Upper lobe of left lung (tissue), 6 donors: ENCODE measurements at regions not wholly inside any gene's neighbourhood (a gene's known extent, or its start where the extent isn't known, plus 50 kb on each side); places are given as distances from the start of the nearest gene placed in this dataset.

Source experiments
- ATAC-seq, 2 donors: fragments of 200-7000 bp; cut with Tn5 transposase; one replicate each; pipeline ENCODE4 v1.9.1; 2022; ENCODE audit warnings: mild to moderate bottlenecking in 2 of 2, moderate library complexity in 2 of 2; ENCODE audit not compliant: low FRiP score in 2 of 2
- DNase-seq, 2 donors: peaks; one replicate each; pipeline ENCODE4 v3.0.0-alpha.2; 2019 to 2020
- H3K27ac ChIP-seq, 4 donors: fragments of 200-600 bp; sonication (generic); one replicate each; pipeline ENCODE4 v1.5.1; 2016 to 2019
- H3K27me3 ChIP-seq, 4 donors: fragments of 200-600 bp; sonication (generic); one replicate each; pipeline ENCODE4 v1.5.1; 2017 to 2019
- H3K36me3 ChIP-seq, 4 donors: fragments of 200-600 bp; sonication (generic); one replicate each; pipeline ENCODE4 v1.5.1; 2016 to 2019
- H3K4me1 ChIP-seq, 4 donors: fragments of 200-600 bp; sonication (generic); one replicate each; pipeline ENCODE4 v1.5.1; 2018 to 2019
- H3K4me3 ChIP-seq, 4 donors: fragments of 200-600 bp; sonication (generic); one replicate each; pipeline ENCODE4 v1.5.1; 2017 to 2019; ENCODE audit warnings: mild to moderate bottlenecking in 2 of 4, moderate library complexity in 1 of 4
- H3K9me3 ChIP-seq, 4 donors: fragments of 200-600 bp; sonication (generic); one replicate each; pipeline ENCODE4 v1.5.1; 2018 to 2019
- EP300 ChIP-seq, 4 donors: sonication (generic); formaldehyde crosslinking; IDR thresholded peaks; one replicate each; pipeline ENCODE4 v1.5.1; 2017; ENCODE audit warnings: antibody characterized with exemption in 4 of 4, control low read depth in 2 of 4
- POLR2A ChIP-seq, 4 donors: fragments of 450-650 bp; IDR thresholded peaks; one replicate each; pipeline ENCODE4 v1.5.1; 2016 to 2017; ENCODE audit warnings: antibody characterized with exemption in 4 of 4, mild to moderate bottlenecking in 2 of 4
- POLR2AphosphoS5 ChIP-seq, 2 donors: sonication (generic); formaldehyde crosslinking; IDR thresholded peaks; one replicate each; pipeline ENCODE4 v1.5.1; 2017; ENCODE audit warnings: antibody characterized with exemption in 2 of 2
- WGBS, 2 donors: methylation state at CpG; one replicate each; pipeline ENCODE4 v1.1.5; 2017 to 2018; 5-methylcytosine and 5-hydroxymethylcytosine counted together
- TF ChIP-seq, protein P1 (sequence below), 6 experiments: fragments of 450-650 bp in 4 of 6; fragments of 200-600 bp in 2 of 6; sonication (generic) in 2 of 6; IDR thresholded peaks; one replicate each; pipeline ENCODE4 v1.5.1; 2016 to 2019; ENCODE audit warnings: antibody characterized with exemption in 6 of 6
- donor health status: DM: no; HTN: no; CAD: no; lungs with moderate emphysema.
- donor health status: DM: no; HTN: yes; CAD: no; lungs with severe emphysema.

DNA sequence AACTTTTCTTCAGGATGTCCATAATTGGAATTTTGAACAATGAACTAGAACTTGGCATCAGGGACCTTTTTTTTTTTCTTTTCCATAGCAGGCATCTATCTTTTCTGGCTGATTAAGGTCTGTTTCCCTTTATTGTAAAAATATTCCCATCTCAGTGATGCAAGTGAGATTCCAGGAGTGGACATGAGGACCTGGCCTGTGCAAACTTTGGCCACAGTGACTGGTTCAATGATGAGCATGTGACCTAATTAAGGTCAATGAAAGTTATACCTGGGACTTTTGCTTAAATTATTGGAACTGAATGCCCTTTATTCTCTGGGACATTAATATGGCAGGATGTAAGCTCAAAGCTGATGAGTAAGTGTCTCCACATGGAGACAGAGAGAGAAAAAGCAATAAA lies 83.8 kb downstream of the DIO2 start:
- DNase-seq: no peak
- TF ChIP-seq POLR2A (IDR thresholded peaks at IDR 0.05) (no peak), EP300 (IDR thresholded peaks at IDR 0.05) (no peak), POLR2AphosphoS5 (IDR thresholded peaks at IDR 0.05) (no peak)
- TF ChIP-seq, protein P1, sequence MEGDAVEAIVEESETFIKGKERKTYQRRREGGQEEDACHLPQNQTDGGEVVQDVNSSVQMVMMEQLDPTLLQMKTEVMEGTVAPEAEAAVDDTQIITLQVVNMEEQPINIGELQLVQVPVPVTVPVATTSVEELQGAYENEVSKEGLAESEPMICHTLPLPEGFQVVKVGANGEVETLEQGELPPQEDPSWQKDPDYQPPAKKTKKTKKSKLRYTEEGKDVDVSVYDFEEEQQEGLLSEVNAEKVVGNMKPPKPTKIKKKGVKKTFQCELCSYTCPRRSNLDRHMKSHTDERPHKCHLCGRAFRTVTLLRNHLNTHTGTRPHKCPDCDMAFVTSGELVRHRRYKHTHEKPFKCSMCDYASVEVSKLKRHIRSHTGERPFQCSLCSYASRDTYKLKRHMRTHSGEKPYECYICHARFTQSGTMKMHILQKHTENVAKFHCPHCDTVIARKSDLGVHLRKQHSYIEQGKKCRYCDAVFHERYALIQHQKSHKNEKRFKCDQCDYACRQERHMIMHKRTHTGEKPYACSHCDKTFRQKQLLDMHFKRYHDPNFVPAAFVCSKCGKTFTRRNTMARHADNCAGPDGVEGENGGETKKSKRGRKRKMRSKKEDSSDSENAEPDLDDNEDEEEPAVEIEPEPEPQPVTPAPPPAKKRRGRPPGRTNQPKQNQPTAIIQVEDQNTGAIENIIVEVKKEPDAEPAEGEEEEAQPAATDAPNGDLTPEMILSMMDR (IDR thresholded peaks at IDR 0.05): no peak
- Histone ChIP-seq H3K4me1 (no peaks in the 10 kb centered on the region), H3K27ac (no peak overlapping the region), H3K27me3 (no peaks in the 10 kb centered on the region), H3K36me3 (no peaks in the 10 kb centered on the region), H3K4me3 (no peak overlapping the region), H3K9me3 (no peaks in the 10 kb centered on the region)
- ATAC-seq: no peak

DNA sequence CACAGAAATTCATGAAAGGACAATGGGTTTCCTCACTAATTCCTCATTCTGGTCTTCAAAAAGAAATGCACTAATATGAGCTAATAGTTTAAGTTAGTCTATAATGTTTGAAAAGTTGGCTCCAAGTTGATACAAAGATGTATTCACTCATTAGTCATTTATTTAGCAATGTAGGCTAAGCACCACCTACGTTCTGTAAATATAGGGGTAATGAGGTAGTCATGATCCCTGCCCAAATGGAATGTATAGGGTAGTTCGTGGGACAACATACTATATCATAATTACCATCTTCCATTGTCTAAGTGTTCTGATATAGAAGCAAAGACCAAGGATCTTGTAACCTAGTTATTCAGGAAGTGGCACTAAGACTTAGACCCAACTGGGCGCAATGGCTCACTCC lies 86.5 kb downstream of the DIO2 start:
- ATAC-seq (no peak), DNase-seq (no peak)
- WGBS, 2 donors: 64 to 82% methylated on average over 3 of the region's 3 CpGs
- no peaks in the 10 kb centered on the region for H3K27me3 ChIP-seq
- H3K36me3 ChIP-seq: no peaks in the 10 kb centered on the region
- TF ChIP-seq, protein P1 (IDR thresholded peaks at IDR 0.05): no peak
- no peak for TF ChIP-seq POLR2A (IDR thresholded peaks at IDR 0.05)
- TF ChIP-seq POLR2AphosphoS5 (IDR thresholded peaks at IDR 0.05): no peak
- TF ChIP-seq EP300 (IDR thresholded peaks at IDR 0.05): no peak
- H3K9me3 ChIP-seq: no peaks in the 10 kb centered on the region
- no peak overlapping the region for H3K4me3 ChIP-seq
- no peak overlapping the region for H3K27ac ChIP-seq
- no peaks in the 10 kb centered on the region for H3K4me1 ChIP-seq

DNA sequence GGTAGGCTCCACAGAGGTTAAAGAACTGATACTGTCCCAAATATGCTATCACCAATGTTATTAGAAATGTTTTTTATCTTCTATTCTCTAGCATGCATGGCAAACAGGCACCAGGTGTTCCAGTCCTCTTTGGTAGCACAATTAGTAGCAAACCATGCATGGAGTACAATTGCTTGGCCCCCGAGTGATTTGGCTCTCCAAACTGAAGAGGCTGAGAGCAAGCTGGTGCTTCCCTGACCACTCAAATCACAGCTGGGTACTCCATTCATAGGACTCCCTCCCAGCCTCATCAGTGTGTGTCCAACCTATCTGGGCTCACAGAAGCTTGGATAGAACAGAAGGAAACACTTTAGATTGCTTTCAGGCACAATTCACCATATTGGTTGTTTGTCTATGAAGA lies 93.4 kb downstream of the DIO2 start:
- no peaks in the 10 kb centered on the region for H3K27me3 ChIP-seq
- no peak for ATAC-seq
- WGBS, 2 donors: 57 to 58% methylated on average over 1 of the region's 1 CpG

DNA sequence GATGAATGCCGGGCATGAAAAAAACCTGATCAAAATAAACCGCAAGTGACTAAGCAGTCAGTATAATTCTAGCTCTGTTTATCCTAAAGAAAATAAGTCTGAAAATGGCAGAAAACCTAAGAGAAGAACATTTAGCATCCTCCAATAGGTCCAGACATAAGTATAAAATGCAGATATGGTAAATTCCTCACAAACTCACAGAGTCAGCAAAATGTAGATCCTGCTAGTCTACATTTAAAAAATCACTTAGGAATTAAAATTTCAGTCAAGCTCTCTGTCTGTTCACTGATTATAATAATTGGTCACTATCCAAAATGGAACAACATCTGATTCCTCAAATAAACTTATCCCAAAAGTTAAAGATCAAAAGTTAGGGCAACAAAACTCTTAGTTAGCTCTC lies 95.1 kb downstream of the DIO2 start:
- DNase-seq (no peak), ATAC-seq (no peak)
- Histone ChIP-seq H3K4me3 (no peak overlapping the region), H3K27me3 (no peaks in the 10 kb centered on the region), H3K9me3 (no peaks in the 10 kb centered on the region), H3K27ac (no peak overlapping the region), H3K36me3 (no peaks in the 10 kb centered on the region), H3K4me1 (no peaks in the 10 kb centered on the region)
- TF ChIP-seq, protein P1 (IDR thresholded peaks at IDR 0.05): no peak
- WGBS, 2 donors: 67 to 97% methylated on average over 2 of the region's 2 CpGs

More for the DNA sequence above, 93.4 kb downstream of the DIO2 start:
- no peak for DNase-seq
- no peak overlapping the region for H3K27ac ChIP-seq
- TF ChIP-seq, protein P1 (IDR thresholded peaks at IDR 0.05): no peak
- TF ChIP-seq POLR2AphosphoS5 (IDR thresholded peaks at IDR 0.05): no peak
- no peak for TF ChIP-seq POLR2A (IDR thresholded peaks at IDR 0.05)
- no peak for TF ChIP-seq EP300 (IDR thresholded peaks at IDR 0.05)
- H3K4me1 ChIP-seq: no peaks in the 10 kb centered on the region
- H3K4me3 ChIP-seq: no peak overlapping the region
- H3K9me3 ChIP-seq: no peaks in the 10 kb centered on the region
- no peaks in the 10 kb centered on the region for H3K36me3 ChIP-seq

DNA sequence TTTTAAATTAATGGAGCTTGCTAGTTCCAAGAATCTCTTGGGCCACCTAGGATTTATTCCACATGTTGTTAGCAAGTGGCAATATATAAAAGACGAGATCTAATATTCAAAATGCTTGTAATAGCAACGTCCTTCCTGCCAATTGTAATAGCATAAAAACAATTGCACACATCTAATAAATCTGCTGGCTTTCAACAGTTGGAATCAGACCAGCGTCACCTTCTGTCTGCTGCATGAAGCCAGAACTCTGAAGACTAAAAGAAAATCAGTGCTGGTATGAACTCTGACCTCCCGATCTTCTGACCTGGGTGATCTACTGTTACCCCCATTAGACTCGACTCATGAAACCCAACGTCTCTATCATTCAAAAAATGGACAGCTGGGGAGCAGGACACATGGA lies 100.6 kb downstream of the DIO2 start:
- DNase-seq: no peak

More for the DNA sequence above, 100.6 kb downstream of the DIO2 start:
- no peak overlapping the region for H3K4me3 ChIP-seq
- no peak overlapping the region for H3K27ac ChIP-seq
- H3K36me3 ChIP-seq: no peaks in the 10 kb centered on the region
- no peaks in the 10 kb centered on the region for H3K4me1 ChIP-seq
- WGBS, 2 donors: 58 to 62% methylated on average over 6 of the region's 6 CpGs
- ATAC-seq: no peak
- no peaks in the 10 kb centered on the region for H3K9me3 ChIP-seq
- no peak for TF ChIP-seq POLR2A (IDR thresholded peaks at IDR 0.05)
- TF ChIP-seq, protein P1 (IDR thresholded peaks at IDR 0.05): no peak
- TF ChIP-seq POLR2AphosphoS5 (IDR thresholded peaks at IDR 0.05): no peak
- no peak for TF ChIP-seq EP300 (IDR thresholded peaks at IDR 0.05)
- H3K27me3 ChIP-seq: no peaks in the 10 kb centered on the region
